H1 (cell line): ENCODE measurements at regions not wholly inside any gene's neighbourhood (a gene's known extent, or its start where the extent isn't known, plus 50 kb on each side); places are given as distances from the start of the nearest gene placed in this dataset.

ENCODE experiments used
- CTCF ChIA-PET: fragments of 300-600 bp; sonication (Branson Sonifier 250); formaldehyde crosslinking; loops from one replicate; lab custom pipeline; 2021; ENCODE audit not compliant: partially characterized antibody; lab: Charles Lee
- POLR2A ChIA-PET: fragments of 300-600 bp; sonication (Branson Sonifier 250); formaldehyde crosslinking; loops from one replicate; lab custom pipeline; 2021; ENCODE audit warnings: inconsistent platforms; ENCODE audit not compliant: partially characterized antibody; lab: Charles Lee
- DNase-seq, 2 experiments: peaks; one replicate each; pipeline versions ENCODE4 v3.0.0 to v3.0.0-alpha.2; 2010 to 2022; ENCODE audit warnings: low spot score in 2 of 2, low read depth in 1 of 2, mixed read lengths in 1 of 2
- FAIRE-seq: peaks from 2 replicates; lab custom pipeline; 2011; peaks lifted over from hg19 to GRCh38; lab: Jason Lieb, UNC
- H2AFZ ChIP-seq: 2 replicates; pipeline ENCODE4 v1.8.1; 2012; ENCODE audit warnings: low read length, inconsistent platforms
- H2AK5ac ChIP-seq: 2 replicates; pipeline ENCODE4 v1.6.1; 2013; ENCODE audit warnings: low read depth, low read length
- H2BK120ac ChIP-seq: replicated peaks from 2 replicates; pipeline ENCODE3; 2013; ENCODE audit warnings: low read depth, low read length, inconsistent platforms
- H2BK12ac ChIP-seq: 2 replicates; pipeline ENCODE4 v1.6.1; 2013; ENCODE audit warnings: low read depth, low read length
- H2BK15ac ChIP-seq: 2 replicates; pipeline ENCODE4 v1.6.1; 2013; ENCODE audit warnings: low read length
- H2BK20ac ChIP-seq: 2 replicates; pipeline ENCODE4 v1.6.1; 2013; ENCODE audit warnings: low read length
- H2BK5ac ChIP-seq: 2 replicates; pipeline ENCODE4 v1.6.1; 2013; ENCODE audit warnings: low read depth, low read length
- H3K14ac ChIP-seq: 2 replicates; pipeline ENCODE4 v1.6.1; 2013; ENCODE audit warnings: inconsistent platforms; ENCODE audit not compliant: insufficient read length
- H3K18ac ChIP-seq: 2 replicates; pipeline ENCODE4 v1.6.1; 2013; ENCODE audit warnings: low read length; ENCODE audit errors: extremely low read depth
- H3K23ac ChIP-seq: 2 replicates; pipeline ENCODE4 v1.6.1; 2013; ENCODE audit warnings: inconsistent platforms; ENCODE audit not compliant: insufficient read length
- H3K23me2 ChIP-seq: 2 replicates; pipeline ENCODE4 v1.6.1; 2013; ENCODE audit warnings: low read depth, low read length
- H3K27ac ChIP-seq: 2 replicates; pipeline ENCODE4 v1.6.1; 2011; ENCODE audit warnings: low read depth, low read length, inconsistent platforms
- H3K27me3 ChIP-seq, 4 experiments: replicated peaks in 1 of 4; 1 replicate in 1 of 4; 2 replicates in 3 of 4; pipeline versions ENCODE4 v1.6.1 to v1.8.1; 2011 to 2013; ENCODE audit warnings: low read length in 3 of 4, mild to moderate bottlenecking in 3 of 4, inconsistent platforms in 2 of 4, mixed read lengths in 2 of 4, moderate library complexity in 1 of 4; ENCODE audit not compliant: control insufficient read depth in 3 of 4, insufficient read depth in 3 of 4; ENCODE audit errors: extremely low read depth in 1 of 4
- H3K36me3 ChIP-seq, 4 experiments: 2 replicates each; pipeline versions ENCODE4 v1.6.1 to v1.8.1; 2011 to 2013; ENCODE audit warnings: mild to moderate bottlenecking in 4 of 4, low read length in 3 of 4, moderate library complexity in 2 of 4, control low read depth in 1 of 4, inconsistent platforms in 1 of 4; ENCODE audit not compliant: insufficient read depth in 4 of 4, control insufficient read depth in 2 of 4
- H3K4ac ChIP-seq: replicated peaks from 2 replicates; pipeline ENCODE3; 2013; ENCODE audit warnings: low read length, low read depth, mixed read lengths, inconsistent platforms; ENCODE audit not compliant: insufficient read length
- H3K4me1 ChIP-seq, 4 experiments: replicated peaks in 1 of 4; 1 replicate in 1 of 4; 2 replicates in 3 of 4; pipeline versions ENCODE4 v1.6.1 to v1.8.1; 2011 to 2013; ENCODE audit warnings: low read length in 3 of 4, inconsistent platforms in 2 of 4, mixed read lengths in 1 of 4; ENCODE audit not compliant: insufficient read depth in 4 of 4, control insufficient read depth in 3 of 4
- H3K4me2 ChIP-seq, 2 experiments: 2 replicates each; pipeline versions ENCODE4 v1.6.1 to v1.8.1; 2011 to 2013; ENCODE audit warnings: low read depth in 2 of 2, low read length in 2 of 2, control low read depth in 1 of 2, inconsistent platforms in 1 of 2, mild to moderate bottlenecking in 1 of 2; ENCODE audit not compliant: insufficient read depth in 1 of 2
- H3K4me3 ChIP-seq, 4 experiments: fragments of 200-600, 300-600 bp in 1 of 4; sonication (generic), shearing (Covaris generic), sonication (Bioruptor Twin) in 1 of 4; 2 replicates each; pipeline versions ENCODE4 v1.5.1 to v1.8.1; 2011 to 2016; ENCODE audit warnings: low read length in 4 of 4, low read depth in 3 of 4, control low read depth in 2 of 4, inconsistent platforms in 2 of 4, mild to moderate bottlenecking in 2 of 4, mixed read lengths in 1 of 4, moderate library complexity in 1 of 4; ENCODE audit not compliant: insufficient read depth in 2 of 4; ENCODE audit errors: extremely low read depth in 1 of 4
- H3K56ac ChIP-seq: replicated peaks from 2 replicates; pipeline ENCODE3; 2013; ENCODE audit warnings: low read depth, mild to moderate bottlenecking, mixed read lengths, low read length, inconsistent platforms; ENCODE audit not compliant: insufficient read length
- H3K79me1 ChIP-seq: 2 replicates; pipeline ENCODE4 v1.6.1; 2013; ENCODE audit warnings: low read depth, low read length, control low read depth
- H3K79me2 ChIP-seq, 2 experiments: 2 replicates each; pipeline versions ENCODE4 v1.6.1 to v1.8.1; 2012 to 2013; ENCODE audit warnings: low read length in 2 of 2, mild to moderate bottlenecking in 2 of 2, inconsistent platforms in 1 of 2; ENCODE audit not compliant: insufficient read depth in 2 of 2, control insufficient read depth in 1 of 2
- H3K9ac ChIP-seq, 4 experiments: replicated peaks in 1 of 4; 1 replicate in 1 of 4; 2 replicates in 3 of 4; pipeline versions ENCODE4 v1.6.1 to v1.8.1; 2011 to 2013; ENCODE audit warnings: low read depth in 3 of 4, low read length in 3 of 4, control low read depth in 2 of 4, mild to moderate bottlenecking in 2 of 4, moderate library complexity in 2 of 4, inconsistent platforms in 1 of 4; ENCODE audit errors: extremely low read depth in 1 of 4
- H3K9me3 ChIP-seq, 2 experiments: 2 replicates each; pipeline versions ENCODE4 v1.6.1 to v1.8.1; 2012 to 2013; ENCODE audit warnings: mild to moderate bottlenecking in 2 of 2, moderate library complexity in 2 of 2, control low read depth in 1 of 2, inconsistent platforms in 1 of 2, low read depth in 1 of 2, low read length in 1 of 2, mixed read lengths in 1 of 2; ENCODE audit not compliant: insufficient read depth in 2 of 2
- H4K20me1 ChIP-seq, 2 experiments: replicated peaks in 1 of 2; 2 replicates each; pipeline versions ENCODE3 to v1.8.1; 2011 to 2013; ENCODE audit warnings: inconsistent platforms in 2 of 2, low read length in 2 of 2, mild to moderate bottlenecking in 1 of 2; ENCODE audit not compliant: insufficient read depth in 2 of 2, control insufficient read depth in 1 of 2
- H4K5ac ChIP-seq: 2 replicates; pipeline ENCODE4 v1.6.1; 2013; ENCODE audit warnings: low read length, low read depth, mixed read lengths, inconsistent platforms; ENCODE audit not compliant: insufficient read length
- H4K8ac ChIP-seq: 2 replicates; pipeline ENCODE4 v1.8.0; 2013; ENCODE audit warnings: mild to moderate bottlenecking, moderate library complexity, low read length, inconsistent platforms; ENCODE audit not compliant: insufficient read depth; ENCODE audit errors: extremely low read depth
- H4K91ac ChIP-seq: replicated peaks from 2 replicates; pipeline ENCODE3; 2013; ENCODE audit warnings: low read length, mixed read lengths, inconsistent platforms; ENCODE audit not compliant: insufficient read length
- KDM1A ChIP-seq: fragments of 200-600, 300-600 bp; sonication (generic); IDR thresholded peaks from 2 replicates; pipeline ENCODE4 v1.7.1; 2016; ENCODE audit warnings: mild to moderate bottlenecking, low read length, borderline replicate concordance
- WGBS, 2 experiments: shearing (Covaris generic) in 1 of 2; methylation state at CpG; one replicate each; pipeline versions ENCODE4 v1.1.6 to v1.1.7; 2013 to 2015; ENCODE audit warnings: low lambda C conversion rate in 2 of 2, mixed read lengths in 2 of 2, inconsistent platforms in 1 of 2, low coverage in 1 of 2, missing lambda C conversion rate in 1 of 2; ENCODE audit not compliant: insufficient replicate concordance in 2 of 2, insufficient coverage in 1 of 2, insufficient read length in 1 of 2; ENCODE audit errors: extremely low coverage in 1 of 2, missing lambda C conversion rate in 1 of 2; 5-methylcytosine and 5-hydroxymethylcytosine counted together

DNA sequence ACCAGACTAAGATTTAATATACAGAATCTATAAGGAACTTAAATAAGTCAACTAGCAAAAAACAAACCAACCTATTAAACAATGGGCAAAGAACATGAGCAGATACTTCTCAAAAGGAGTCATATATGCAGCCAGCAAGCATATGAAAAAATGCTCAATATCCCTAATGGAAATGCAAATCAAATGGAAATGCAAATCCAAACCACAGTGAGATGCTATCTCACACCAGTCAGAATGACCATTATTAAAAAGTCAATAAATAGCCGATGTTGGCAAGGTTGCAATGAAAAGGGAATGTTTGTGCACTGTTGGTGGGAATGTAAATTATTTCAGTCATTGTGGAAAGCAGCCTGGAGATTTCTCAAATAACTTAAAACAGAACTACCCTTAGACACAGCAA is 97.0 kb upstream of the SLC6A14 start:
- ChIA-PET CTCF (no interaction called here), POLR2A (no interaction called here)
- FAIRE-seq, result no peak
- no peak for TF ChIP-seq KDM1A

More for the DNA sequence above, 97.0 kb upstream of the SLC6A14 start:
- Histone ChIP-seq H3K14ac (no peak overlapping the region), H3K9ac (no peak overlapping the region), H3K9me3 (no peaks in the 10 kb centered on the region), H4K91ac (no peak overlapping the region), H3K4me2 (no peak overlapping the region), H2BK15ac (no peak overlapping the region), H3K27ac (no peak overlapping the region), H2BK20ac (no peak overlapping the region), H3K23ac (no peak overlapping the region), H3K4ac (no peak overlapping the region), H2AFZ (no peak overlapping the region), H4K20me1 (no peaks in the 10 kb centered on the region), H4K8ac (no peak overlapping the region), H3K4me3 (no peak overlapping the region), H3K18ac (no peak overlapping the region), H3K79me2 (no peaks in the 10 kb centered on the region), H3K79me1 (no peaks in the 10 kb centered on the region), H3K23me2 (no peaks in the 10 kb centered on the region), H3K27me3 (no peaks in the 10 kb centered on the region), H2BK120ac (no peak overlapping the region), H2BK5ac (no peak overlapping the region), H3K56ac (no peak overlapping the region), H3K36me3 (no peaks in the 10 kb centered on the region), H4K5ac (no peak overlapping the region), H2BK12ac (no peak overlapping the region), H2AK5ac (no peak overlapping the region), H3K4me1 (no peaks in the 10 kb centered on the region)
- 100% methylated on average over 1 of the region's 1 CpG; no CpG with 5 or more reads in 1 of the 2 experiments for WGBS, 2 experiments
- no peak for DNase-seq
